ENCODE measurements at regions not wholly inside any gene's neighbourhood (a gene's known extent, or its start where the extent isn't known, plus 50 kb on each side); places are given as distances from the start of the nearest gene placed in this dataset.

- TF ChIP-seq POLR2AphosphoS5 (IDR thresholded peaks at IDR 0.05) (no peak), POLR2A (IDR thresholded peaks at IDR 0.05) (no peak)
Measured at GRCh38 chr2:191578031-191578430, 99.9 kb upstream of the NABP1 start.

All from prostate gland (tissue), 1 donor.